ENCODE measurements at regions not wholly inside any gene's neighbourhood (a gene's known extent, or its start where the extent isn't known, plus 50 kb on each side); places are given as distances from the start of the nearest gene placed in this dataset.

- TF ChIP-seq CTCF (IDR thresholded peaks at IDR 0.05) (no peak), REST (IDR thresholded peaks at IDR 0.05; ENCODE audit: insufficient read depth in 1 of 2, low read depth in 2 of 2, low read length in 1 of 2) (no peak), TCF7L2 (IDR thresholded peaks at IDR 0.05; ENCODE audit: low read depth, low read length) (no peak)
Measured at GRCh38 chr5:101009758-101010519, 106.9 kb upstream of the ST8SIA4 start.
